MV-4-11 (cell line): ENCODE measurements at regions not wholly inside any gene's neighbourhood (a gene's known extent, or its start where the extent isn't known, plus 50 kb on each side); places are given as distances from the start of the nearest gene placed in this dataset.

Experiments used
- DNase-seq: peaks from one replicate; lab custom pipeline; 2025; lab: John Stamatoyannopoulos, UW

DNA sequence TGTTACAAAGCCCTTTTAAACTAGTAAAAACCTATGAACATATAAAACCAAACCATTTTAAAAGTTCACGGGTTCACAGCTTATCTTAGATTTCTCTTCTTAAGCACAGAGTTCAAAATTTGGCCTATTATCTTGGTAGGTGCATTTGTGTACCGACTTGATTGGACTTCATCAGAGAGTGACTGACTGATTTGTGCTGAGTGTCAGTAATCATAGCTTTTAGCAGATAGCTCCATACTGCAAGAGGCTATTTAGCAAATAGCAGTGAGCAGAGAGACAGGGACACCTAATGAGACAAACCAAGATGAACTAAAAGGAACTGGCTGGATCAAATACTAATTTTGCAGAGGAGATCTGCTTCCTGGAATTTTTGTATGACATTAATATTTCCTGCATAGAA lies 274.5 kb downstream of the PRR16 start:
- DNase-seq, result no peak

- DNase-seq, result no peak
Measured at GRCh38 chr5:120740989-120741388, 276.9 kb downstream of the PRR16 start.

- DNase-seq, result peak; percentile 15
Measured at GRCh38 chr5:120748474-120748873, 284.4 kb downstream of the PRR16 start.

DNA sequence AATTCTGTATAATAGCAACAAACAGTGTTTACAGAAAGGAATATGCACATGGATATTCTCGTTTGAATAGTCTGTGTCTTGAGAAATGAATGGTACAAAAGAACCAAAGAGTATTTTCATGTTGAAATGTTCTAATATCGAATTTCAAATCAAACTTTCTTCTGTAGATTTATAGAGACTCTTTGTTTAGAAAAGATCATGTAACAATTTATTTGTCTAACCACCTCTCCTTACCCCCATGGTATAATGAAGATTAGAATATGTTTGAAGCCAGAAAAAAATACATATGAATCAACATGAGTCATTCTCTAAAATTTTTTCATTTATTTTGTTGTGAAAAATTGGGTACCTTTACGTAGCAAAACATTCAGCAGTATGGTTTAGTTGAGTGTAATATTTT lies 285.6 kb downstream of the PRR16 start:
- no peak for DNase-seq

DNA sequence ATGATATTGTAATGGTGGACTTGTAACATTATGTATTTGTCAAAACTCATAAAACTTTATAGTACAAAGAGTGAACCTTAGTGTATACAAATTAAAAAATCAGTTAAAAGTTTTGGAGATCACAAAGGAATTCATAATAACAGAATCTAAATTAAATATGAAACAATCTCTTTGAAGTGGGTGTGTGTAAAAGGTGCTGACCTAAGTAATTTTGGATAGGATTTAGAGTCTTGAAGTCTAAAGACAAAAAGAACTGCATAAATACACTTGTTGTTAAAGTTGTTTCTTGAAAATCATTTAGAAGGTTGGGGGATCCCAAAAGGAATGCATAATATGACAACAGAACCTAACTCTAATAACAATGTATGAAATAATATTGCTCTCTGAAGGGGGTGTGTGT lies 295.5 kb downstream of the PRR16 start:
- DNase-seq, result no peak

DNA sequence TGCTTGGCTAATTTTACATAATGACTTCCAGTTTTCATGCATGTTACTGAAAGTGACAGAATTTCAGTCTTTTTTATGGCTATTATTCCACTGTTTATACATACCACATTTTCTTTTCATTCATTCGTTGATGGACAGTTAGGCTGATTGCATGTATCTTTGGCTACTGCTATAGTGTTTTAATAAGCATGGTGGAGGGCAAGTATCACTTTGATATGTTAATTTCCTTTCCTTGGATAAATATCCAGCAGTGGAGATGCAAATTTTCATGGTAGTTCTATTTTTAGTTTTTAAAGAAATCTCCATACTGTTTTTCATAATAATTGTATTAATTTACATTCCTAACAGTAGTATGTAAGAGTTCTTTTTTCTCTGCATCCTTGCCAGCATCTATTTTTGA lies 297.9 kb downstream of the PRR16 start:
- DNase-seq, result no peak

GRCh38 chr5:120765189-120765588 lies 301.1 kb downstream of the PRR16 start:
- DNase-seq, result no peak

DNA sequence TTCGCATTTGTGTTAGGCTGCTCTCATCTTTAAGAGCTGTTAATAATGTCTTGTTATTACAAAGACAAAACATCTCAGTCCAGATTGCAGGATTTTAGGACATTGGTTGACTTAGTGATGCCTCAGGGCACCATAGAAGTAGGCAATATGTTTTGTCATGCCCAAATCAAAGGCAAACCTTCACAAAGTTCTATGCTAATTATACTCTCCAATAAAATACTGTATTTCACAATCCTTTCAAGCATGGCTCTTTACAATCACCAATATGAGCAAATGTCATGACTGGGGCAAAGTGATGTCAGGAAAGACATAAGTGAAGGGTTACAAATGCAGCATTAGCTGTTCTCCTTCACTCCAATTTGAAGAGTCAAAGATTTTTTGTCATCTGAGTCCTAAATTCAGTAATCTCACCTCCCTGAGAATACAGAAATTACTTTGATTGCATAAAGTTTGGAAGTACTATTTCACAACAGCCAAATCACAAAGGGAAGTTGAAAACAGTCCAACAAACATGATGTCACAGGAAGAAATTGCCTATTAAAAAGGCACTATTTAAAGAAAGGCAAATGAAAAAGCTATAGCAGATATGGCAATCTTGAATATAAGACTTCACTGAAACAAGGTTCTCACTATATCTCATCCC lies 303.2 kb downstream of the PRR16 start:
- peak; percentile 68 for DNase-seq

DNA sequence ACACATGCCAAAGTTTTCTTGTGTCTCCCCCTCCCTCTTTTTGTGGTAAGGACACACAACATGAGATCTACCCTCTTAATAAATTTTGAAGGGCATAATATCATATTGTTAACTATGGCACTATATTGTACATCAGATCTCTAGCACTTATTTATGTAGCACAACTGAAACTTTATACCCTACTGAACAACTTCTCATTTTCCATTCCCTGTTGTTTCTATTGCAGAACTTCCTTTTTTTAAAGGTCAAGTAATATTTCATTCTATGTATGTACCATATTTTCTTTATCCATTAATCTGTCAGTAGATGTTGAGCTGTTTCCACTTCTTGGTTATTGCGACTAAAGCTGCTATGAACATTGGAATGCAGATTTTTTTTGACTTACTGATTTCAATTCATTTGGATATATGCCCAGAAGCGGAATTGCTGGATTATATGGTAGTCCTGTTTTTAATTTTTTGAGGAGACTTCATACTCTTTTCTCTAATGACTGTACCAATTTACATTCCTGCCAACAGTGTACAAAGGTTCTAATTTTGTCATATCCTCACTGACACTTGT lies 305.3 kb downstream of the PRR16 start:
- DNase-seq, result peak; percentile 86

- DNase-seq, result no peak
Measured at GRCh38 chr5:120771202-120771601, 307.1 kb downstream of the PRR16 start.

DNA sequence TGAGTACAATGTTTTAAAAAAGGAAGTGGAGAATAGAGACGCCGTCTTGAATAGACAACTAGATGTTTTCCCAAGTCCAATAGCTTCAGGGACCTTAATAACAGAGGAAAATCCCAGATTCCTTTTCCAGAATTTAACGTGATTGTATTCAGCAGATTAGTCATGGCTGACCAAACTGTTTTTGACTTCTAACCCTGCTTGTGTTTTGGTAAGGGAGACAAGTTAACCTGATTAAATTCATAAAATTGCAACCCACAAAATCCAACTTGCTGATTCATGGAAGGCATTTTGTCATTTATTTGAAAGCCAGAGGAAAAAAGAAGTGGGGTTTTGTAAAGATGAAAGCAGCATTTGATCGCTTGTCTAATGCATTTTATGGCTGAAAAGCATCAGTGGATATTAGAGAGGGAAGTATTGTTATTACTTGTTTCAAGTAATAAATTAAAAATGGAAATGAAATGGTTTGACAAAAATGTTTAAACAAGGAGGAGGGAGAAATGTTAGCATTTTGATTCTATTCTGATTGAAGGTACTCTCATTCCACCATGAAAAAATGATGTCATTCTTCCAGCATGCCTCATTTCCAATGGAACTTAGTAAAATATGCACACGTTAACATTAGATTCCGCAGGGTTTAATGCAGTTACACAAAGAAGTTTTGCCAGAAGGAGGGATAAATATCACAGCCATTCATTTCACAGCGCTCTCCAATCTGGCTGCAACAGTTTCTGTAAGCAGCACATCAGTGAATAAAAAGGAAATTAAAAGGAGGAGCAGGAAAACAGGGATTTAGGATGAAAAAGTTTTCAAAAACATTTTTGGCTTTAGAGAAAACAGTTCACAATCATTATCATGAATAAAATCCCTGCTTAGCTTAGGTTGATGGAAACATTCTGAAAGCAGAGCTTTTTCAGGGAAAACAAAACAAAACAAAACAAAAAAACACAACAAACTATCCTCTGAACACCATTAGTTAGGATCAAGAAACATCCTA lies 314.7 kb downstream of the PRR16 start:
- DNase-seq, result no peak

GRCh38 chr5:120779674-120780073 lies 315.6 kb downstream of the PRR16 start:
- DNase-seq, result no peak

DNA sequence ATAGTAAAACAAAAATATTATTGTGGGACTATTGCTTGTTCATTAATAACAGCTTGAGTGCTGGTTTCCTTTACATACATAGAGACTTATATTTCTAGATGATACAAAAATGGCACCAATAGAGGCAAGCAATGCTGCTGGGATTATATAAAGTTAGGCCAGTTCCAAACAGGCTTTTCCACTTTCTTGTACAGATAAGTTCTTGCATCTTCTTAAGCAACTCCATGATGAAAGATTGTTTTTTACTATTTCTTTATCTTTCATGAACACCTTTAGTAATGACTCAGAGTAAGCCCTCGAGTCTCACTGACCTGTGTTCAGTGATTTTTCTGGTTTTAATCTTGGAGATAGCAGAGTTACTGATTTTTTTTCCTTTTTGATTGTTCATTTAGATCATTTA lies 324.4 kb downstream of the PRR16 start:
- DNase-seq, result no peak

DNA sequence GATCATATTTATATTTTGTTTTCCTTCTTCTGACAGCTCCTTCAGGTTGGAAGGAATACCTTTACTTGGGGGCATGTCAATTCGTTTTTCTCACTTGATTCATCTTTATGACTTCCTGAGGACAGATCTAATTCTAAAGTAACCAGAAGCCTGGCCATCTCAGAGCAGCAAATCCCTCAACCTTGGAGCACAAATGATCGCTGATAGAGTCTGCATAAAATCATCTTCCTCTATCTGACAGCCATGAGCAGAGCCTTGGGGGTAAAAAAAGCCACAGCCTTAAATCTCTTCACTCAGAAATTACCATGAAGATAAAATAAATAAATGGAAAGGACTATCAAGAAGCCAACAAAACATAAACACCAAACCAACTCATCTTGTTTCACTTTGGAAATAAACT lies 325.8 kb downstream of the PRR16 start:
- no peak for DNase-seq

DNA sequence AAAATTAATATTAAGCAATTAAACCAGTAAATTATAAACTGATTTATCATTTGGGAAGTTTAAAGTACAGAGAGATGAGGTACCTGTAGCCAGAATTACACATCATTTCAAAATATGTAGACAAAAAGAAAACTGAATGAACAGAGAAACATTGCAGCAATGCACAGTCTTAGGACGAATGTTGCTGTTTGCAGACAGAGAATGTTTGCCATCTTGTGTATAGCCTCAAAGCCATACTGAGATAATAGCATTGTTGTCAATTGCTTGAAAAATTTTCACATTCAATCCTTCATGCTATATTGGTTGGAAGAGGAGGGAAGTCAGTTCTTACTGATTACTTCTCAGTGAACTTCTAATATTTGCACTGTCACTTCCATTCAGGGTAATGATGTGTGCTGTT lies 326.2 kb downstream of the PRR16 start:
- DNase-seq, result no peak

DNA sequence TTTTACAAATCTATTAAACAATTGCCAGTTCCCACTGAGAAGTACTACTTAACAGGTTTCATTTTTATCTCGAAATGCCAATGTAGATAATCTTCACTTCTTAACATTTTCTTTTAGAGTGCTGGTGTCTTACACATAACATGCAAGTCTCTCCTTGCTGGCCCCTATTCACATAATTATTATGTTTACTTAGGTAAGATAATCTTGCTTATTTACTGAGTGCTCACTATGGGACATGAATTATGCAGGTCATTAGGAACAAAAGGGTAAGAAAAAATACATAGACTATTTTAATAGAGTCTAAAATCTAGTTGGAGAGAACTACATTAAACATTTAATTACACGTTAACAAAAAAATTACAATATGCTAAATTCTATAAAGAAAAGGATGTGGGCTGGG lies 328.4 kb downstream of the PRR16 start:
- no peak for DNase-seq

DNA sequence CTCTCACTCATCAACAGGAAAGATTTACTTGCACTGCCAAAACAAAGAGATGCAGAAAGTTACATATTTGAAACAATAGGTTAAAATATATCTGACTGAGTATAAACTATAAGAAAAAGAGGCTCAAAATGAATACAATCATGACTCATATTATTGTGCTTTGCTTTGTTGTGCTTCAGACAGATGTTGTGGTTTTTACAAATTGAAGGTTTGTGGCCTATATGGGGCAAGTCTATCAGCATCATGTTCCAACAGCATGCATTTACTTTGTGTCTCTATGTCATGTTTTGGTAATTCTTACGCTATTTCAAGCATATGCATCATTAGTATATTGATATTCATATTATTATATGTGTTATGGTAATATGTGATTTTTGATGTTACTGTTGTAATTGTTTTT lies 330.0 kb downstream of the PRR16 start:
- DNase-seq, result no peak

DNA sequence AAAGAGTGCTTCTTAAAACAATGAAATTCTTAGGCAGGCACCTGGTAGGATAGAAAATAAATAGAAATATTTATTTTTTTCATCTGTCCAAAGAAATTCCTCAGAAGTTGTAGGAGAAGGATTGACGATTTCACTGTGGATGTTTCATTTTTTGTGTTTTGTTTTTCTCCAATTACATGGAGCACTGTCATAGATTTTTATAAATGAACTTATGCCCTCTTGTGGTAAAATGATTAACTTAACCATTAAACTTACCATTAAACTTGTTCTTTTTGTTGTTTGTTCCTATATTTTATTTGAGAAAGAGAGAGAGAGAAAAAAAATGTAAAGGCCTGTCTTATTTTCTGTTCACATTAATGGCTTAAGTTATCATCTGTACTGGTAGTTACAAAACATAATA lies 339.2 kb downstream of the PRR16 start:
- DNase-seq, result peak; percentile 1

- no peak for DNase-seq
Measured at GRCh38 chr5:120805131-120805530, 341.0 kb downstream of the PRR16 start.

DNA sequence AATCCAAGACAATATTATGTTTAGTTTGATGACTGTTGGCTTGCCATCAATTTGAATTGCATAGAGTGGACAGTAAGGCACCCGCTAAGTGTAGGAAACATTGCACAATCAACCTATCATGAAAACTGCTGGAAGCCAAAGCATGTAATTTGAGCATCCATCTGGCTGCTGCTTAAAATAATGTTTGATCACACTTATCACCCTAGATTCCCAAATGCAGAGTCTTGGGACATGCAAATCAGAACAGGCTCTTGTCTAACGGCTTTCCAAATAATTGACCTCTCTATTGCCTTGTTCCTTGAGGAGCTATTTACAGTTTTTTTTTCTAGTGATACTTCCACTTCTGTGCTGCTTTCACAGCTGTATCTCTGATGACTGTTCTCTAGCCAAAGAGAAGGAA lies 342.1 kb downstream of the PRR16 start:
- no peak for DNase-seq

DNA sequence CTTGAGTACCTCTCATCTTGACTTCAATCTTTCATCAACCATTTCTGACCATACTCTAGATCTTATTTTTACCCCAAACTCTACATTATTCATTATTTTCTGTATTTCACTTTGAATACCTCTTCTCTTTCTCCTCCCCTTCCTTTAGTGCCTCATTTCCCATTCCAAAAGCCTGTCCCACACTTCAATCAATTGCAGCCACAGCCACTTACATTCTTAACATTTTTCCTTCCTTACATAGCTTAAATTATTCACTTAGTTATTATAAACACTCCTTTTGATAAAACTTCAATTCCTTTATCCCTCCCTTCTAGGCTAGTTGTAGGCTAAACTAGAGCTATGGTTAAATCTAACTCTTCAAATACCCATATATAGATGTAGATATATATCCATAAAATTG lies 344.0 kb downstream of the PRR16 start:
- DNase-seq, result no peak

- no peak for DNase-seq
Measured at GRCh38 chr5:120808606-120809005, 344.5 kb downstream of the PRR16 start.

DNA sequence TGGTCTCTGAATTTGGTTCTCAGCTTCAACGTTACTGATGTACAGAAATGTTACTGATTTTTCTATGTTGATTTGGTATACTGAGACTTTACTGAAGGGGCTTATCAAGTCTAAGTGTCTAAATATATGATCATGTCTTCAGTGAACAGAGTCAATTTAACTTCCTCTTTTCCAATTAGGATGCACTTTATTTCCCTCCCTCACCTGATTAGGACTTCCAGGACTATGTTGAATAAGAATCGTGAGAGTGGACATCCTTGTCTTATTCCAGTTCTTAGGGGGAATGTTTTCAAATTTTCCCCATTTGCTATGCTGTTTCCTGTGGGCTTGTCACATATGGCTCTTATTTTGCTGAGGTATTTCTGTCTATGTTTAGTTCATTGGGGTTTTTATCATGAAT lies 349.5 kb downstream of the PRR16 start:
- DNase-seq, result no peak
